Immature natural killer cell (primary cell): ENCODE measurements at regions not wholly inside any gene's neighbourhood (a gene's known extent, or its start where the extent isn't known, plus 50 kb on each side); places are given as distances from the start of the nearest gene placed in this dataset.

Source experiments
- DNase-seq, 3 donors: peaks; one replicate each; pipeline ENCODE4 v3.0.0; 2022; ENCODE audit warnings: mixed read lengths in 1 of 3
- H3K27ac Mint-ChIP-seq, 6 donors: one replicate each; pipeline ENCODE4 v1.8.0; 2020; ENCODE audit warnings: mixed read lengths in 6 of 6, mild to moderate bottlenecking in 5 of 6, inconsistent platforms in 4 of 6, moderate library complexity in 3 of 6
- H3K27me3 Mint-ChIP-seq, 3 donors: one replicate each; pipeline ENCODE4 v1.8.0; 2020 to 2021; ENCODE audit warnings: low read depth in 3 of 3, mild to moderate bottlenecking in 3 of 3, mixed read lengths in 3 of 3, moderate library complexity in 3 of 3, inconsistent platforms in 1 of 3
- H3K36me3 Mint-ChIP-seq, 3 donors: one replicate each; pipeline ENCODE4 v1.8.0; 2020; ENCODE audit warnings: mixed read lengths in 3 of 3, inconsistent platforms in 2 of 3, mild to moderate bottlenecking in 2 of 3
- H3K4me1 Mint-ChIP-seq, 2 donors: one replicate each; pipeline ENCODE4 v1.8.0; 2020; ENCODE audit warnings: inconsistent platforms in 2 of 2, mild to moderate bottlenecking in 2 of 2, mixed read lengths in 2 of 2, moderate library complexity in 1 of 2
- H3K4me3 Mint-ChIP-seq, 5 donors: one replicate each; pipeline ENCODE4 v1.8.0; 2020; ENCODE audit warnings: mild to moderate bottlenecking in 5 of 5, mixed read lengths in 5 of 5, inconsistent platforms in 3 of 5, moderate library complexity in 3 of 5
- H3K9me3 Mint-ChIP-seq, 6 donors: one replicate each; pipeline ENCODE4 v1.8.0; 2020; ENCODE audit warnings: mild to moderate bottlenecking in 6 of 6, mixed read lengths in 6 of 6, inconsistent platforms in 4 of 6, moderate library complexity in 3 of 6

DNA sequence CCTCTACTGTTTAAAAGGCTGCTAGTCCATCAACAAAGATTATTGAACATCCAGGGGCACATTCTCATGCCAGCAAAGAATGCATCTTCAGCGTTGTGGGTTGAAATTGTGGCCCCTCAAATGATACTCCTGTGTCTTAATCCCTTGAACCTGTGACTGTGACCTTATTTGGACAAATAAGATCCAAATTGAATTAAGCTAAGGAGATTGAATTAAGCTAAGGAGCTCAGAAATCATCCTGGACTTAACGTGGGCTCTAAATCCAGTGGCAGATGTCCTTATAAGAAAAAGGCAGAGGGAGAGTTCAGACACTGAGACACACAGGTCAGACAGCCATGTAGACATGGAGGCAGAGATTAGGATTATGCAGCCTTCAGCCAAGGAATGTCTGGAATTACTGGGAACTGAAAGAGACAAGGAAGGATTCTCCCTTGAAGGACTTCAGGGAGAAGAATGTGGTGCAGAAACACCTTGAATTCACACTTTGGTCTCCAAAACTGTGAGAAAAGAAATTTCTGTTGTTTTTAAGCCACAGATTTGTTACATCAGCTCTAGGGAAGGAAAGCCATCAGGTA, 57.3 kb upstream of the SLC24A5 start:
- Mint-ChIP-seq H3K4me1 (no peaks in the 10 kb centered on the region), H3K36me3 (no peaks in the 10 kb centered on the region), H3K9me3 (no peaks in the 10 kb centered on the region), H3K4me3 (no peak overlapping the region), H3K27ac (no peak overlapping the region), H3K27me3 (peaks cover 2 to 5% (median 2%) of the 10 kb centered on the region in 3 donors)
- no peak for DNase-seq

- no peaks in the 10 kb centered on the region for H3K4me1 Mint-ChIP-seq
- H3K4me3 Mint-ChIP-seq: no peak overlapping the region
- H3K36me3 Mint-ChIP-seq: no peaks in the 10 kb centered on the region
- no peak for DNase-seq
- no peak overlapping the region for H3K27ac Mint-ChIP-seq
- H3K9me3 Mint-ChIP-seq: no peaks in the 10 kb centered on the region
- peaks cover 2 to 5% (median 2%) of the 10 kb centered on the region in 3 donors for H3K27me3 Mint-ChIP-seq
These were observed 56.4 kb upstream of the SLC24A5 start for GRCh38 chr15:48064421-48064820.

- peaks cover 2 to 5% (median 2%) of the 10 kb centered on the region in 3 donors for H3K27me3 Mint-ChIP-seq
- H3K9me3 Mint-ChIP-seq: peaks cover 0 to 6% (median 0%) of the 10 kb centered on the region in 6 donors
These were observed 54.3 kb upstream of the SLC24A5 start for GRCh38 chr15:48066456-48066855.

More at GRCh38 chr15:48066456-48066855, 54.3 kb upstream of the SLC24A5 start:
- Mint-ChIP-seq H3K36me3 (no peaks in the 10 kb centered on the region), H3K4me3 (no peak overlapping the region), H3K4me1 (no peaks in the 10 kb centered on the region), H3K27ac (no peak overlapping the region)
- no peak for DNase-seq
